ENCODE measurements at regions not wholly inside any gene's neighbourhood (a gene's known extent, or its start where the extent isn't known, plus 50 kb on each side); places are given as distances from the start of the nearest gene placed in this dataset.

DNA sequence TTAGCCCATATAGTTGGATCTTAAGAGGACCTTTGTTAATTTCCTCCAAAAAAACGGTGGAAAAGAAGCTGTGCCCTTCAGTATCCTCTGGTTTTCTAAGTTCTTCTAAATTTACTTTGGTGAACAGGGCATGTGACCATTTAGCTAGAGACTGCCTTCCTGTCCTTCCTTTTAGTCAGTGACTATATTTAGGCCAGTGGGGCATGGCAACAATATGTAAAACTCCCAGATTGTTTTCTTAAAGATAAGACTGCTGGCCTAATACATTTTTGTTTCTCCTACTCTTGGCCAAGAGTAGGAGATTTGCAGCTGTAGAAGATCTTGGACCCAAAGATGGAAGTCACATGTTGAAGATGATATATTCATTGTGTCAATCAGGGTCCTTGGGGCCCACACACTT lies 325.1 kb upstream of the DCN start:
- no peak for TF ChIP-seq EZH2 (IDR thresholded peaks at IDR 0.05; ENCODE audit: insufficient read depth, low read length)
- TF ChIP-seq, protein P1, sequence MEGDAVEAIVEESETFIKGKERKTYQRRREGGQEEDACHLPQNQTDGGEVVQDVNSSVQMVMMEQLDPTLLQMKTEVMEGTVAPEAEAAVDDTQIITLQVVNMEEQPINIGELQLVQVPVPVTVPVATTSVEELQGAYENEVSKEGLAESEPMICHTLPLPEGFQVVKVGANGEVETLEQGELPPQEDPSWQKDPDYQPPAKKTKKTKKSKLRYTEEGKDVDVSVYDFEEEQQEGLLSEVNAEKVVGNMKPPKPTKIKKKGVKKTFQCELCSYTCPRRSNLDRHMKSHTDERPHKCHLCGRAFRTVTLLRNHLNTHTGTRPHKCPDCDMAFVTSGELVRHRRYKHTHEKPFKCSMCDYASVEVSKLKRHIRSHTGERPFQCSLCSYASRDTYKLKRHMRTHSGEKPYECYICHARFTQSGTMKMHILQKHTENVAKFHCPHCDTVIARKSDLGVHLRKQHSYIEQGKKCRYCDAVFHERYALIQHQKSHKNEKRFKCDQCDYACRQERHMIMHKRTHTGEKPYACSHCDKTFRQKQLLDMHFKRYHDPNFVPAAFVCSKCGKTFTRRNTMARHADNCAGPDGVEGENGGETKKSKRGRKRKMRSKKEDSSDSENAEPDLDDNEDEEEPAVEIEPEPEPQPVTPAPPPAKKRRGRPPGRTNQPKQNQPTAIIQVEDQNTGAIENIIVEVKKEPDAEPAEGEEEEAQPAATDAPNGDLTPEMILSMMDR (IDR thresholded peaks at IDR 0.05; ENCODE audit: insufficient read depth, low read depth, low read length) = no peak
